GM23338 (cell line): ENCODE measurements at regions not wholly inside any gene's neighbourhood (a gene's known extent, or its start where the extent isn't known, plus 50 kb on each side); places are given as distances from the start of the nearest gene placed in this dataset.

ENCODE experiments used
- ATAC-seq: fragments of 200-7000 bp; cut with Tn5 transposase; 3 replicates; pipeline ENCODE4 v1.9.1; 2020
- DNase-seq: peaks from one replicate; pipeline ENCODE4 v3.0.0-alpha.2; 2015; ENCODE audit warnings: low spot score
- H2AFZ ChIP-seq: fragments of 200-600 bp; sonication (generic); 2 replicates; pipeline ENCODE4 v1.8.0; 2016; ENCODE audit warnings: antibody characterized with exemption, mild to moderate bottlenecking, moderate library complexity
- H3F3A ChIP-seq: fragments of 200-600 bp; sonication (generic); replicated peaks from 2 replicates; pipeline ENCODE4 v1.8.0; 2017; ENCODE audit warnings: antibody characterized with exemption, mixed run types, low read depth
- H3K27ac ChIP-seq: fragments of 200-600 bp; sonication (generic); 2 replicates; pipeline ENCODE4 v1.6.1; 2016; ENCODE audit warnings: low read depth
- H3K27me3 ChIP-seq: fragments of 200-600 bp; sonication (generic); 2 replicates; pipeline ENCODE4 v1.8.0; 2016; ENCODE audit warnings: mild to moderate bottlenecking, mixed run types, moderate library complexity; ENCODE audit not compliant: insufficient read depth
- H3K36me3 ChIP-seq: fragments of 200-600 bp; sonication (generic); 2 replicates; pipeline ENCODE4 v1.8.0; 2016; ENCODE audit warnings: mild to moderate bottlenecking; ENCODE audit not compliant: insufficient read depth
- H3K4me1 ChIP-seq: fragments of 200-600 bp; sonication (generic); 2 replicates; pipeline ENCODE4 v1.8.0; 2016; ENCODE audit warnings: mild to moderate bottlenecking, moderate library complexity; ENCODE audit not compliant: insufficient read depth
- H3K4me2 ChIP-seq: fragments of 200-600 bp; sonication (generic); 2 replicates; pipeline ENCODE4 v1.7.1; 2017; ENCODE audit warnings: mixed run types
- H3K4me3 ChIP-seq: fragments of 200-600 bp; sonication (generic); 2 replicates; pipeline ENCODE4 v1.6.1; 2016; ENCODE audit warnings: mixed run types
- H3K79me2 ChIP-seq: fragments of 200-600 bp; sonication (generic); replicated peaks from 2 replicates; pipeline ENCODE4 v1.8.0; 2017; ENCODE audit warnings: mild to moderate bottlenecking; ENCODE audit not compliant: insufficient read depth
- H3K9me2 ChIP-seq: fragments of 200-600 bp; sonication (generic); 2 replicates; pipeline ENCODE4 v1.8.0; 2017; ENCODE audit not compliant: insufficient read depth
- H4K20me1 ChIP-seq: fragments of 200-600 bp; sonication (generic); replicated peaks from 2 replicates; pipeline ENCODE4 v1.8.0; 2017; ENCODE audit warnings: mild to moderate bottlenecking; ENCODE audit not compliant: insufficient read depth
- H3K27ac Mint-ChIP-seq: 2 replicates; pipeline ENCODE4 v1.8.0; 2020; ENCODE audit warnings: inconsistent platforms, mild to moderate bottlenecking, moderate library complexity, mixed read lengths
- H3K27me3 Mint-ChIP-seq: 3 replicates; pipeline ENCODE4 v1.8.0; 2022; ENCODE audit warnings: low read depth, mild to moderate bottlenecking, moderate library complexity, mixed read lengths, inconsistent platforms; ENCODE audit not compliant: insufficient read depth, poor library complexity
- H3K36me3 Mint-ChIP-seq: 3 replicates; pipeline ENCODE4 v1.8.0; 2021; ENCODE audit warnings: low read depth, mild to moderate bottlenecking, inconsistent platforms, moderate library complexity, mixed read lengths
- H3K4me1 Mint-ChIP-seq: 3 replicates; pipeline ENCODE4 v1.8.0; 2020; ENCODE audit warnings: mild to moderate bottlenecking, inconsistent platforms, mixed read lengths
- H3K4me3 Mint-ChIP-seq: 3 replicates; pipeline ENCODE4 v1.8.0; 2021; ENCODE audit warnings: moderate library complexity, mild to moderate bottlenecking, inconsistent platforms, mixed read lengths
- H3K9me3 Mint-ChIP-seq: 3 replicates; pipeline ENCODE4 v1.8.0; 2020; ENCODE audit warnings: moderate library complexity, mild to moderate bottlenecking, inconsistent platforms, mixed read lengths
- ETS1 ChIP-seq: IDR thresholded peaks from 2 replicates; pipeline ENCODE4 v1.6.1; 2016; ENCODE audit warnings: antibody characterized with exemption
- POLR2AphosphoS5 ChIP-seq: IDR thresholded peaks from 2 replicates; pipeline ENCODE4 v1.6.1; 2016; ENCODE audit warnings: antibody characterized with exemption, low read depth
- STAT1 ChIP-seq: IDR thresholded peaks from one replicate; pipeline ENCODE4 v1.6.1; 2016; ENCODE audit warnings: antibody characterized with exemption; ENCODE audit not compliant: unreplicated experiment
- ZNF462 ChIP-seq: fragments of 250-450 bp; sonication (Bioruptor Pico); IDR thresholded peaks from 2 replicates; pipeline ENCODE4 v1.5.0; 2020; ENCODE audit warnings: mild to moderate bottlenecking, moderate library complexity

DNA sequence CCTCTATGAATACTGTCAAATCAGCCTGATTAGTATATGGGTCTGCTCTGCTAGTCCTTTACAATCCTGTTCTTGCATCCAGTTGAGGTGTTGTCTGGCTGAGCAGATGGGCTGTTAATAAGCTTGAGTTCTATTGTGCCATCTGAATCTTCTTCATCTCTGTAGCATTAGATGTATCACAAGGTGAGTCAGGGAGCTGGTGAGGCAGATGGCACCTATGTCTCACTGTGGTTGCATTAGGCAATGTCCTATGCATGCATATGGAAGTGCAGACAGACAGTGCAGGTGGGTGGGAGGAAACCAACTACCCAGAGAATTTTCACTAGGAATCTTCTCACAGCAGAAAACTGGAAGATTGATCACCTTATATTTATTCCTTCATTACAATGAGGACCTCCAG lies 165.7 kb upstream of the STXBP6 start:
- no peaks in the 10 kb centered on the region for H3K27me3 Mint-ChIP-seq
- H3K4me3 Mint-ChIP-seq = no peak overlapping the region
- no peaks in the 10 kb centered on the region for H3K79me2 ChIP-seq
- TF ChIP-seq ETS1 (no peak), ZNF462 (CRISPR knock-in tag) (no peak), POLR2AphosphoS5 (no peak)
- no peaks in the 10 kb centered on the region for H3K27me3 ChIP-seq
- no peak overlapping the region for H3K4me3 ChIP-seq
- peaks cover 8% of the 10 kb centered on the region; the same call in 2 of the 3 replicates for H3K9me3 Mint-ChIP-seq
- no peak overlapping the region for H3K27ac Mint-ChIP-seq
- H3F3A ChIP-seq = no peaks in the 10 kb centered on the region
- H3K36me3 Mint-ChIP-seq = peaks cover 8% of the 10 kb centered on the region; the same call in 1 of the 3 replicates
- H3K36me3 ChIP-seq = no peaks in the 10 kb centered on the region
- H3K9me2 ChIP-seq = no peaks in the 10 kb centered on the region
- H3K4me2 ChIP-seq = no peak overlapping the region
- no peaks in the 10 kb centered on the region for H3K4me1 ChIP-seq
- DNase-seq = no peak
- no peak for ATAC-seq
- H3K4me1 Mint-ChIP-seq = no peaks in the 10 kb centered on the region
- no peak overlapping the region for H3K27ac ChIP-seq
- H4K20me1 ChIP-seq = no peaks in the 10 kb centered on the region
- no peak overlapping the region for H2AFZ ChIP-seq

DNA sequence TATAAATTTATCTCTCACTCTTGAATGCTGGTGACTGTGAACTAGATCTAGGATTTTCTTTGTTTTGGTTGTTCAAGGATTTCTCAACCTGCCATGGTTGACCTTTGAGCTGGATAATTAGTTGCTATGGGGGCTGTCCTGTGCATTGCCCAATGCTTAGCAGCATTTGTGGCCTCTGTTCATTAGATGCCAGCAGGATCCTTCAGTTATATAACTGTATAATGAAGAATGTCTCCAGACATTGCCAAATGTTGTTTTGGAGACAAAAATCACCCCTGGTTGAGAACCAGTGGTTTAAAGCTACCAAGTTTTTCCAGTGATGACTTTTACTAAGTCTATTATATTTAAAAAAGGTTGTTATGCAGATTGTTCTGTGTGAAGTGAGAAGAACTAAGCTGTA lies 147.9 kb upstream of the STXBP6 start:
- no peak overlapping the region for H3K4me3 Mint-ChIP-seq
- no peaks in the 10 kb centered on the region for H3F3A ChIP-seq
- no peaks in the 10 kb centered on the region for H4K20me1 ChIP-seq
- H3K4me1 ChIP-seq = no peaks in the 10 kb centered on the region
- H3K27me3 ChIP-seq = no peaks in the 10 kb centered on the region
- no peak overlapping the region for H2AFZ ChIP-seq
- H3K36me3 Mint-ChIP-seq = no peaks in the 10 kb centered on the region; the same call in 1 of the 3 replicates
- no peaks in the 10 kb centered on the region for H3K27me3 Mint-ChIP-seq
- no peaks in the 10 kb centered on the region for H3K4me1 Mint-ChIP-seq
- no peaks in the 10 kb centered on the region for H3K79me2 ChIP-seq
- peaks cover 11% of the 10 kb centered on the region; the same call in 1 of the 2 replicates for H3K9me2 ChIP-seq
- H3K27ac Mint-ChIP-seq = no peak overlapping the region
- H3K4me3 ChIP-seq = no peak overlapping the region
- ATAC-seq (no peak), DNase-seq (no peak)
- H3K9me3 Mint-ChIP-seq = peaks cover 15% of the 10 kb centered on the region
- H3K4me2 ChIP-seq = no peak overlapping the region
- H3K36me3 ChIP-seq = no peaks in the 10 kb centered on the region
- no peak overlapping the region for H3K27ac ChIP-seq
- TF ChIP-seq POLR2AphosphoS5 (no peak), STAT1 (no peak), ZNF462 (CRISPR knock-in tag) (no peak)
